CD4-positive, alpha-beta T cell (primary cell): ENCODE measurements at regions not wholly inside any gene's neighbourhood (a gene's known extent, or its start where the extent isn't known, plus 50 kb on each side); places are given as distances from the start of the nearest gene placed in this dataset.

Experiments used
- ATAC-seq: fragments of 200-7000 bp; cut with Tn5 transposase; one replicate; pipeline ENCODE4 v1.10.0; 2022; ENCODE audit warnings: mild to moderate bottlenecking; ENCODE audit not compliant: poor library complexity
- CTCF ChIA-PET: fragments of 350-600 bp; sonication (Branson Sonifier 250); formaldehyde crosslinking; loops from one replicate; lab custom pipeline; 2021; ENCODE audit warnings: antibody characterized with exemption, inconsistent platforms; lab: Charles Lee
- POLR2A ChIA-PET: fragments of 350-600 bp; sonication (Branson Sonifier 250); formaldehyde crosslinking; loops from one replicate; lab custom pipeline; 2021; ENCODE audit warnings: antibody characterized with exemption, inconsistent platforms; lab: Charles Lee
- DNase-seq, 14 experiments: peaks; one replicate each; pipeline ENCODE4 v3.0.0-alpha.2; 2013 to 2020; ENCODE audit warnings: mixed read lengths in 2 of 14
- H3K27ac ChIP-seq, 2 donors: one replicate each; pipeline versions ENCODE4 v1.5.1 to v1.7.0; 2013; ENCODE audit warnings: low read length in 2 of 2, low read depth in 1 of 2, mild to moderate bottlenecking in 1 of 2
- H3K27me3 ChIP-seq, 2 experiments: 1 replicate in 1 of 2; 2 replicates in 1 of 2; pipeline versions ENCODE4 v1.6.1 to v1.7.0; 2013; ENCODE audit warnings: low read length in 2 of 2, control low read depth in 1 of 2, mild to moderate bottlenecking in 1 of 2, moderate library complexity in 1 of 2; ENCODE audit not compliant: insufficient read depth in 2 of 2, control insufficient read depth in 1 of 2
- H3K36me3 ChIP-seq: one replicate; pipeline ENCODE4 v1.6.1; 2013; ENCODE audit warnings: low read length, control low read depth; ENCODE audit not compliant: insufficient read depth
- H3K4me1 ChIP-seq: one replicate; pipeline ENCODE4 v1.6.1; 2013; ENCODE audit warnings: low read length, control low read depth; ENCODE audit not compliant: insufficient read depth
- H3K4me3 ChIP-seq: one replicate; pipeline ENCODE4 v1.5.1; 2013; ENCODE audit warnings: mild to moderate bottlenecking, low read length, moderate library complexity
- H3K9me3 ChIP-seq, 2 experiments: 1 replicate in 1 of 2; 2 replicates in 1 of 2; pipeline versions ENCODE4 v1.6.1 to v1.7.0; 2013; ENCODE audit warnings: low read length in 2 of 2, mild to moderate bottlenecking in 2 of 2, control low read depth in 1 of 2, moderate library complexity in 1 of 2; ENCODE audit not compliant: control insufficient read depth in 1 of 2, insufficient read depth in 1 of 2
- H3K27ac Mint-ChIP-seq: one replicate; pipeline ENCODE4 v1.8.0; 2020; ENCODE audit warnings: mixed read lengths
- H3K27me3 Mint-ChIP-seq: one replicate; pipeline ENCODE4 v1.8.0; 2021; ENCODE audit warnings: mixed read lengths
- H3K36me3 Mint-ChIP-seq: one replicate; pipeline ENCODE4 v1.8.0; 2021; ENCODE audit warnings: low read depth, mixed read lengths
- H3K4me1 Mint-ChIP-seq: one replicate; pipeline ENCODE4 v1.8.0; 2021; ENCODE audit warnings: low read depth, mixed read lengths
- H3K4me3 Mint-ChIP-seq: one replicate; pipeline ENCODE4 v1.8.0; 2020; ENCODE audit warnings: mild to moderate bottlenecking, mixed read lengths
- H3K9me3 Mint-ChIP-seq: one replicate; pipeline ENCODE4 v1.8.0; 2020; ENCODE audit warnings: mixed read lengths
- CTCF ChIP-seq: fragments of 200-600 bp; IDR thresholded peaks from one replicate; pipeline ENCODE4 v1.8.0; 2022; ENCODE audit warnings: antibody characterized with exemption, mild to moderate bottlenecking
- intact Hi-C, 2 experiments: fragments of 100-400 bp; cut with DNase I in 1 of 2; cut with micrococcal nuclease in 1 of 2; formaldehyde crosslinking; loops; one replicate each; pipeline versions ENCODE4 v1.15.1 to v1.9.0; 2023 to 2025; cut with DNase I, micrococcal nuclease

- no peak overlapping the region for H3K27ac Mint-ChIP-seq
- TF ChIP-seq CTCF, result no peak
- H3K9me3 Mint-ChIP-seq, result peaks cover 3% of the 10 kb centered on the region
- no peaks in the 10 kb centered on the region for H3K4me1 ChIP-seq
- CTCF ChIA-PET, result no interaction called here
- H3K36me3 ChIP-seq, result no peaks in the 10 kb centered on the region
- no peaks in the 10 kb centered on the region for H3K27me3 ChIP-seq
- no peaks in the 10 kb centered on the region for H3K36me3 Mint-ChIP-seq
- no peak overlapping the region for H3K4me3 ChIP-seq
- H3K27me3 Mint-ChIP-seq, result peaks cover 4% of the 10 kb centered on the region
- H3K4me3 Mint-ChIP-seq, result no peak overlapping the region
- no peaks in the 10 kb centered on the region for H3K4me1 Mint-ChIP-seq
- H3K9me3 ChIP-seq, result no peaks in the 10 kb centered on the region
- intact Hi-C loops, result no loop called here
- POLR2A ChIA-PET, result no interaction called here
- DNase-seq, result no peak
- ATAC-seq, result no peak
- H3K27ac ChIP-seq, result no peak overlapping the region
These were observed 486.4 kb upstream of the DAB1 start for GRCh38 chr1:57910305-57910704.

GRCh38 chr1:57908147-57908890 is 484.5 kb upstream of the DAB1 start:
- Mint-ChIP-seq H3K9me3 (no peaks in the 10 kb centered on the region), H3K27ac (no peak overlapping the region), H3K4me1 (no peaks in the 10 kb centered on the region), H3K27me3 (no peaks in the 10 kb centered on the region), H3K36me3 (no peaks in the 10 kb centered on the region), H3K4me3 (no peak overlapping the region)
- POLR2A ChIA-PET, result no interaction called here
- ATAC-seq (no peak), DNase-seq (no peak)
- H3K9me3 ChIP-seq, result no peaks in the 10 kb centered on the region
- no peak for TF ChIP-seq CTCF
- CTCF ChIA-PET, result no interaction called here
- H3K4me1 ChIP-seq, result no peaks in the 10 kb centered on the region
- H3K27me3 ChIP-seq, result no peaks in the 10 kb centered on the region
- H3K36me3 ChIP-seq, result no peaks in the 10 kb centered on the region
- intact Hi-C loops, result no loop called here
- no peak overlapping the region for H3K27ac ChIP-seq
- no peak overlapping the region for H3K4me3 ChIP-seq

- Histone ChIP-seq H3K27me3 (no peaks in the 10 kb centered on the region), H3K4me3 (no peak overlapping the region), H3K27ac (no peak overlapping the region), H3K4me1 (no peaks in the 10 kb centered on the region), H3K9me3 (no peaks in the 10 kb centered on the region), H3K36me3 (no peaks in the 10 kb centered on the region)
- Mint-ChIP-seq H3K4me3 (no peak overlapping the region), H3K9me3 (no peaks in the 10 kb centered on the region), H3K36me3 (no peaks in the 10 kb centered on the region), H3K4me1 (no peaks in the 10 kb centered on the region), H3K27ac (no peak overlapping the region), H3K27me3 (no peaks in the 10 kb centered on the region)
- DNase-seq (no peak), ATAC-seq (no peak)
- intact Hi-C loops, result no loop called here
- POLR2A ChIA-PET, result no interaction called here
- no peak for TF ChIP-seq CTCF
- CTCF ChIA-PET, result no interaction called here
These were observed 477.5 kb upstream of the DAB1 start for GRCh38 chr1:57901208-57901919.
